Amygdala (tissue), 56 donors: ENCODE measurements at regions not wholly inside any gene's neighbourhood (a gene's known extent, or its start where the extent isn't known, plus 50 kb on each side); places are given as distances from the start of the nearest gene placed in this dataset.
"Not testable (repeated sequence)": the region's sequence is repeated elsewhere in the genome, so short reads cannot be mapped to it uniquely, and the experiment has no call there.

Experiments
- DNase-seq, 56 donors: peaks; one replicate each; lab custom pipeline; 2025; lab: John Stamatoyannopoulos, UW

- no peak for DNase-seq
Observed at GRCh38 chr5:28707706-28708105, 1669.3 kb upstream of the CDH9 start.

- no peak for DNase-seq
Observed at GRCh38 chr5:28703651-28704260, 1665.4 kb upstream of the CDH9 start.

GRCh38 chr5:28691526-28691925 is 1653.1 kb upstream of the CDH9 start:
- no peak for DNase-seq

GRCh38 chr5:28685794-28686193 is 1647.4 kb upstream of the CDH9 start:
- no peak for DNase-seq

GRCh38 chr5:28678899-28679298 is 1640.5 kb upstream of the CDH9 start:
- DNase-seq, result no peak

DNA sequence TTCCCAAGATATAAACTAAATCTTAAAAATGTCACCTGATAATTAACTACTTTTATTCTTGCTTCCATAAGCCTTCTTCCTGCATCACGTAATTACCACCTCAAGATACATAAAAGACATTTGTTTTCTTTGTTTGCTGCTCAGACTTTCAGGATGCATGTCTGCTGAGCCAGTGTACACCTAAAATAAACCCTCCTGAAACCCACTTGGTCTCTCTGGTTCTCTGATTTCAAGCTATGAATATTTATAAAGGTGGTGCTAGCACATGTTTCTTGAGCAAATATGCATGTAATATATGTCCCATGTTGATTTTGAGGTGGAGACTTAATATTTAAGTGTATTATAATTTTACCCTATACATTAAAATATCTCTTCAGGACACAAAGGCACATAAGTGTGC is 1627.7 kb upstream of the CDH9 start:
- no peak for DNase-seq

DNA sequence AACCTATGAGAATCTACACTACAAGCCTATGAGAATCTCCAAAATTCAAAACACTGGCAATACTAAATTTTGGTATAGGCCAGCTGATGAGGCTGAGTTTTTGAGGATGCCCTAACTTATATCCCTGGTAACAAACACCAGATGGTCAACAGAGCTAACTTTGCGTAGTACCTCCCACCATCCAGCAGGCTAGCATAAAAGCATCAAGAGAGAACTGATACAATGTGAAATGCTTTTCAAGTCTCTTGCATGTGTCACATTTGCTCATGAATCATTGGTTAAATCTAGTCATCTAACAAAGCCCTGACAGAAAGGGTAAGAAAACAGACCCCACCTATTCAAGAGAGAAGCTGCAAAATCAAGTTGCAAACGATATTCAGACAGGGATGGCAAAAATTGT is 1609.7 kb upstream of the CDH9 start:
- DNase-seq, result peak in 2 of 56 donors; percentile 0 to 2

DNA sequence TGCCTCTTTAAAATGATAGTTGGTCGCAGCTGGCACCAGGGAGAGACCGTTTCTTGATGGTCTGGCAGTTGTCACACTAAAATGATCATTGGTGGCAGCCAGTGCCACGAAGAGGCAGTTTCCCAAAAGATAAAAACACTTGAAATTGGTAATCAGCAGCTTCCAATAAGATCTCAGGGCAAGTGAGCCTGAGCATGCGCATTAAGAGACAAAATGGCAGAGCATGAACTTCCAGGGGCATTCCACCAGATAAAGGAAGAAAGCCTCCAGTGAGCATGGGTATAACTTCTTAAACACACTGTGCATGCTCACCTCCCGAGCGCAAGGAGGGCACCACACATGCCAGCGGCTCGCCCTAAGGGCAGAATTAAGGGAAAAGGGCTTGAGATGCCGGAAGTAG is 1594.2 kb upstream of the CDH9 start:
- no peak for DNase-seq

- DNase-seq, result no peak
Observed at GRCh38 chr5:28603869-28604268, 1565.5 kb upstream of the CDH9 start.

GRCh38 chr5:28602429-28602828 is 1564.0 kb upstream of the CDH9 start:
- no peak for DNase-seq

- DNase-seq, result not testable (repeated sequence)
Observed at GRCh38 chr5:28596707-28597106, 1558.3 kb upstream of the CDH9 start.

DNA sequence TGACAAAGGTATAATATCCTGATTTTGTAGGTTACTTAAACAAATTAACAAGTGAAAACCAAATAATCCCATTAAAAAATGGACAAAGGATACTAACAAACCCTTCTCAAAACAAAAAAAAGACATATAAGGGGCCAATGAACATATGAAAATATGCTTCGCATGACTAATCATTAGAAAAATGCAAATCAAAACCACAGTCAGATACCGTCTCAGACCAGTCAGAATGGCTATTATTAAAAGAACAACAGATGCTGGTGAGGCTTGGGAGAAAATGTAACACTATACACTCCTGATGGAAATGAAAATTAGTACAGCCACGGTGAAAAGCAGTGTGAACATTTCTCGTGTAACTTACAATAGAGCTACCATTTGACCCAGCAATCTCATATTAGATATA is 1542.2 kb upstream of the CDH9 start:
- DNase-seq, result no peak

DNA sequence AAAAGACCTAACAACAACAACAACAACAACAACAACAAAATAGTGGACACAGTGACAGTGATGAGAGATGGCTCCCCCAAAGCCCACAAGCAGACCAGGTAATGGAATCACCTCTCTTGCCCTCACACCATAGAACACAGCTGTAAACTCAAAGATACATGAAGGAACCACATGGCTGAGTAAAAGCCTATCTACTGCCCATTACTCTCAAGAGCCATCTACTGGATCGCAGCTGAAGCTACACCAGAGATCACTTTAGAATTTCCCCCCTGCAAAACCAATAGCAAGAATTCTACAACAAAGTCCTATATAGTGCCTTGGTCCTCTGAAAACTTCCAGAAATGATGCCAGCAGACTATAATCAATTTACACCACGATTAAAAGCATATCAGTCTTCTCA is 1537.6 kb upstream of the CDH9 start:
- DNase-seq, result no peak

DNA sequence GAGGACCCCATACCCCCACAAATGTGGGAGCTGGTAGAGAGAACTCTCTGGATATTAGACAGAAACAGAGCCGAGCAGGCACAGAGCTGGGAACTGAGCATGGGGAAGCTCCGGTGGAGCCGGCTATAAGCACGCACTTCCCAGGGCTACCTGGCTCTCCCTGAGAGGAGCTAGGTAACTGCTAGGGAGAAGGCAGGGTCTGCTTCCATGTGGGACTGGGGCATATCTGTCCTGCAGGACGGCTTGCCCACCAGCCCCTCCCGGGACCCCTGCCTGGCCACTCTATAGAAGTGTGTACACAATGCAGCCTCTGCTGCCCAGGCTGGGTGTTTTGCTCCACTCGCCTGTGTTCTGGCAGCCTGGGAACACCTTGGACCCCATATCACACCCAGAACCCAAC is 1537.0 kb upstream of the CDH9 start:
- DNase-seq, result no peak

DNA sequence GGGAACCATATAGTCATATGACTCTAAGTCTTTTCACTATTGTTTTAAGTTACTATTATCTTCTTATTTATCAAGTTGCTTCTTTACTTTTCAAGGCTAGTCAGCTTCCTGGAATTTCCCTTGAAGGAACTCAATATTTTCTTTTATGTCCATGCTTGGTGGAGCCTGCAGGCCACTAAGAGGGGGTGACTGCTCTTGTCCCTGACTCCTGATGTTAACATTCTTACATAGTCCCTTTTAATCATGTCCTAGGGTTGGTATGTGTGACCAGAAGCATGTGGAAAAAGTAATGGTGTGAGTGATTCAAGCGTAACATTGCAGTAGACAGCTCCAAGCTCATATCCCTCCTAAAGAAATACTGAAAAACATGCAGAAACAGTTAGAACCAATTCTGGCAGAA is 1536.2 kb upstream of the CDH9 start:
- DNase-seq, result no peak

DNA sequence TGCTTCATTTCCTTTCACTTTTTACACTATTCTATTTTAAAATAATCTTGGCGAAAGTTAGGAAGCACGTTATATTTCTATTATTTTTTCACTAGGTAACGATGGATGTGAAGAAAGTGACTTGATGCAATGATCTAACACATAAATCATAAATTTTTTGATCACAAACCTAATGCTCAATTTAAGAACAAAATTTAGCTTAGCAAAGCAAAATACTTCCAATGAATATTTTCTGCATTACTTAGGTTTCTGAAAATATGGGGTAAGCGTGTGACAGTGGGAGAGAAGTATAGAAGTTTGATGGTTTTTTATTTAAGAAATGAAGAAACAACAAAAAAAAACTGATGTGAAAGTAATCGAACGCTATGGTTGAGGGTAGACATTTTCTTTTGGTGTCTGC is 1528.7 kb upstream of the CDH9 start:
- no peak for DNase-seq

- DNase-seq, result no peak
Observed at GRCh38 chr5:28561522-28561921, 1523.1 kb upstream of the CDH9 start.

- DNase-seq, result no peak
Observed at GRCh38 chr5:28558196-28558595, 1519.8 kb upstream of the CDH9 start.

DNA sequence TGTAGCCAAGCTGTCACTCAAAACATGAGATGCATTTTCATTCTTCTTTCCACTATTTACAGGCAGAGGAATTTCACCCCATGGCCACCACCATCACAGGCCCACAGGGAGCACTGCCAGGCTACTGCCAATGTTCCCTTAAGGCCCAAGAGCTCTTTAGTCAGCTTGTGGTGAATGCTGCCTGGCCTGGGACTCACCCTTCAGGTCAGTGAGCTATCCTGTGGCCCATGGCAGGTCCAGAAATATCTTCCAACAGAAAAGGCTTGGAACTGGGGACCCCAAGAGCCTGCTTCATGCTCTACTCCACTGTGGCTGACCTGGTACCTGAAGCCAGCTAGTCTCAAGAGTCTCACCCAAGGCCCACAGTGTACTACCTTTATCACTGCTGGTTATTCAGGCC is 1518.7 kb upstream of the CDH9 start:
- no peak for DNase-seq

GRCh38 chr5:28549588-28549987 is 1511.2 kb upstream of the CDH9 start:
- no peak for DNase-seq

DNA sequence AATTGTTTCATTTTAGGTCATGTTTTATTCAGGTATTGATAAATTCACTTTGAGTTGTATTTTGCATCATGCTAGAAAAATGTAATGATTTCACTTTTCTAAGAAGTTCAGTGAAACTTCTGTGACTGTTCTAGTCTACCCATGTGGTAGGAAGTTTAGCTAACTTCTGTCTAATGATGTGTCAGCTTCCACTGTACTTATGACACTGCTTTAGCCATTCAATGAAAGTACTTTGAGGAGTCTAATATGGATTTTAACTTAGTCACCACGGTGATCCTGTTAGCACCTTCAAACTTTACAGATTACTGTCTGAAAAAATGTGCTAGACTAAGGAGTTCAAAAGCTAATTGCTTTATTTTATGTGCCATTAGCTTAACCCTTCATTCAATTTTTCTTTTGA is 1510.5 kb upstream of the CDH9 start:
- no peak for DNase-seq

DNA sequence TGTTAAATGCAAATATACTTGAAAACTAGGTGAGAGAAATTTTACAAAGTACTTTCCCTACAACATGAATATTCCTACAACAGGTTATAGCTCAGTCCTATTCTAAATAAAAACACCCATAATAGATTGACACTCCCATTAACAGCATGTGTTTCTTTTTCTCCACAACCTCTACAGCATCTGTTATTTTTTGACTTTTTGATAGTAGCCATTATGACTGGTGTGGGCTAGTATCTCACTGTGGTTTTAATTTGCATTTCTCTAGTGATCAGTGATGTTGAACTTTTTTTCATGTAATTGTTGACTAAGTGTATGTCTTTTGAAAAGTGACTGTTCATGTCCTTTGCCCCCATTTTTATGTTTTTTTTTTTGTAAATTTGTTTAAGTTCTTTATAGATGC is 1506.1 kb upstream of the CDH9 start:
- no peak for DNase-seq

DNA sequence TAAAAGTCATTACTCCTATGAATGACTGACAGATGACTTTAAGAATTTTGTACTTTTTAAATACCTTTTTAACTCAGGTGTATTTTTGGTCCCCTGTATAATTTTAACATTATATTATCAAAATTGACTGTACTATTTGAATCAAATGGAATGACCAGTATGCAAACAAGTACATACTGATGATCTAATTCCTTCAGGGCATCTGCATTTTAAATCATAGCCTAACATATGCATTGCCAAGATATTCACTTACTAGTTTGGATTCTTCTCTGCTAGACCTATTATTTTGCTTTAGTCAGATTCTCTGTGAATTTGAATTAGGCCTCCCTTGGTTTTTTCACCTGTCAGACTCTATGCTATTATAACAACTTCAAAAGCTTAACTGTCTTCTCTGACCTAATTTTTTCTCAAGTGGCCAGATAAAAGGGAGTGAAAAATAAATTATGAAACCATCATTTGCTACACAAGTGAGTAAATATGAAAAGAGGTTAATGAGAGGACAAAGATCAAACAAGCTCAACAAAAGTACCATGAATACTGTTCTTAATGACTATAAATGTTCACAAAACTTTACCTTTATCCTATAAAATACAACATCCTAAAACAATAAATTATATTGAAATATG is 1505.2 kb upstream of the CDH9 start:
- DNase-seq, result no peak
